ENCODE measurements at regions not wholly inside any gene's neighbourhood (a gene's known extent, or its start where the extent isn't known, plus 50 kb on each side); places are given as distances from the start of the nearest gene placed in this dataset.
"Not testable (repeated sequence)": the region's sequence is repeated elsewhere in the genome, so short reads cannot be mapped to it uniquely, and the experiment has no call there.

- not testable (repeated sequence) for TF ChIP-seq EZH2phosphoT487 (IDR thresholded peaks at IDR 0.05; ENCODE audit: low read depth, severe bottlenecking, unreplicated experiment); EZH2 (IDR thresholded peaks at IDR 0.05; ENCODE audit: borderline replicate concordance)
- TF ChIP-seq, protein P1, sequence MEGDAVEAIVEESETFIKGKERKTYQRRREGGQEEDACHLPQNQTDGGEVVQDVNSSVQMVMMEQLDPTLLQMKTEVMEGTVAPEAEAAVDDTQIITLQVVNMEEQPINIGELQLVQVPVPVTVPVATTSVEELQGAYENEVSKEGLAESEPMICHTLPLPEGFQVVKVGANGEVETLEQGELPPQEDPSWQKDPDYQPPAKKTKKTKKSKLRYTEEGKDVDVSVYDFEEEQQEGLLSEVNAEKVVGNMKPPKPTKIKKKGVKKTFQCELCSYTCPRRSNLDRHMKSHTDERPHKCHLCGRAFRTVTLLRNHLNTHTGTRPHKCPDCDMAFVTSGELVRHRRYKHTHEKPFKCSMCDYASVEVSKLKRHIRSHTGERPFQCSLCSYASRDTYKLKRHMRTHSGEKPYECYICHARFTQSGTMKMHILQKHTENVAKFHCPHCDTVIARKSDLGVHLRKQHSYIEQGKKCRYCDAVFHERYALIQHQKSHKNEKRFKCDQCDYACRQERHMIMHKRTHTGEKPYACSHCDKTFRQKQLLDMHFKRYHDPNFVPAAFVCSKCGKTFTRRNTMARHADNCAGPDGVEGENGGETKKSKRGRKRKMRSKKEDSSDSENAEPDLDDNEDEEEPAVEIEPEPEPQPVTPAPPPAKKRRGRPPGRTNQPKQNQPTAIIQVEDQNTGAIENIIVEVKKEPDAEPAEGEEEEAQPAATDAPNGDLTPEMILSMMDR (IDR thresholded peaks at IDR 0.05; ENCODE audit: poor library complexity) = not testable (repeated sequence)
Observed at GRCh38 chr16:88171126-88171525, 211.6 kb upstream of the ZNF469 start.

Data from hepatocyte (in vitro differentiated cells).